ENCODE measurements at regions not wholly inside any gene's neighbourhood (a gene's known extent, or its start where the extent isn't known, plus 50 kb on each side); places are given as distances from the start of the nearest gene placed in this dataset.

GRCh38 chr18:44179693-44180092 lies 501.0 kb upstream of the SETBP1 start:
- H3K9me3 ChIP-seq (ENCODE audit: control insufficient read depth, low read length): no peaks in the 10 kb centered on the region
- ATAC-seq (no peak), DNase-seq (no peak)
- WGBS: 94% methylated on average over 10 of the region's 10 CpGs
- intact Hi-C loops (cut with DNase I): no loop called here
- no peak overlapping the region for H3K27ac ChIP-seq (ENCODE audit: low read length)
- no peaks in the 10 kb centered on the region for H3K4me1 ChIP-seq (ENCODE audit: control insufficient read depth, insufficient read depth, low read length)
- H3K4me3 ChIP-seq (ENCODE audit: low read length): no peak overlapping the region
- no peaks in the 10 kb centered on the region for H3K27me3 ChIP-seq (ENCODE audit: control insufficient read depth, insufficient read depth)

- ATAC-seq: peak in 1 of 2 donors; percentile 39
- intact Hi-C loops (cut with DNase I): no loop called here
- Histone ChIP-seq H3K9me3 (ENCODE audit: control insufficient read depth, low read length) (no peaks in the 10 kb centered on the region), H3K27ac (ENCODE audit: low read length) (no peak overlapping the region), H3K4me1 (ENCODE audit: control insufficient read depth, insufficient read depth, low read length) (no peaks in the 10 kb centered on the region), H3K4me3 (ENCODE audit: low read length) (no peak overlapping the region), H3K27me3 (ENCODE audit: control insufficient read depth, insufficient read depth) (no peaks in the 10 kb centered on the region)
- WGBS: 64% methylated on average over 1 of the region's 1 CpG
- DNase-seq: no peak
These were observed 500.0 kb upstream of the SETBP1 start for GRCh38 chr18:44180683-44181082.

GRCh38 chr18:44181951-44182747 lies 498.5 kb upstream of the SETBP1 start:
- 85% methylated on average over 3 of the region's 3 CpGs for whole genome bisulfite sequencing
- no peak for DNase-seq
- Histone ChIP-seq H3K27ac (ENCODE audit: low read length) (no peak overlapping the region), H3K9me3 (ENCODE audit: control insufficient read depth, low read length) (no peaks in the 10 kb centered on the region), H3K4me1 (ENCODE audit: control insufficient read depth, insufficient read depth, low read length) (no peaks in the 10 kb centered on the region), H3K4me3 (ENCODE audit: low read length) (no peak overlapping the region), H3K27me3 (ENCODE audit: control insufficient read depth, insufficient read depth) (no peaks in the 10 kb centered on the region)
- ATAC-seq: no peak
- intact Hi-C loops (cut with DNase I): no loop called here

- H3K4me1 ChIP-seq (ENCODE audit: control insufficient read depth, insufficient read depth, low read length): no peaks in the 10 kb centered on the region
- H3K27ac ChIP-seq (ENCODE audit: low read length): no peak overlapping the region
- H3K4me3 ChIP-seq (ENCODE audit: low read length): no peak overlapping the region
- DNase-seq: no peak
- H3K27me3 ChIP-seq (ENCODE audit: control insufficient read depth, insufficient read depth): no peaks in the 10 kb centered on the region
- no peaks in the 10 kb centered on the region for H3K9me3 ChIP-seq (ENCODE audit: control insufficient read depth, low read length)
- ATAC-seq: no peak
- WGBS: 73% methylated on average over 3 of the region's 3 CpGs
- intact Hi-C loops (cut with DNase I): no loop called here
These were observed 494.7 kb upstream of the SETBP1 start for GRCh38 chr18:44186001-44186400.

- whole genome bisulfite sequencing: 91% methylated on average over 2 of the region's 2 CpGs
These were observed 493.6 kb upstream of the SETBP1 start for GRCh38 chr18:44187090-44187489.

GRCh38 chr18:44195394-44196140 lies 485.1 kb upstream of the SETBP1 start:
- WGBS: 84% methylated on average over 4 of the region's 4 CpGs
- intact Hi-C loops (cut with DNase I): no loop called here
- H3K4me3 ChIP-seq (ENCODE audit: low read length): no peak overlapping the region
- ATAC-seq (no peak), DNase-seq (no peak)
- no peaks in the 10 kb centered on the region for H3K27me3 ChIP-seq (ENCODE audit: control insufficient read depth, insufficient read depth)
- no peaks in the 10 kb centered on the region for H3K9me3 ChIP-seq (ENCODE audit: control insufficient read depth, low read length)
- no peak overlapping the region for H3K27ac ChIP-seq (ENCODE audit: low read length)
- H3K4me1 ChIP-seq (ENCODE audit: control insufficient read depth, insufficient read depth, low read length): no peaks in the 10 kb centered on the region

More at GRCh38 chr18:44187090-44187489, 493.6 kb upstream of the SETBP1 start:
- no peak overlapping the region for H3K27ac ChIP-seq (ENCODE audit: low read length)
- no peaks in the 10 kb centered on the region for H3K9me3 ChIP-seq (ENCODE audit: control insufficient read depth, low read length)
- H3K4me1 ChIP-seq (ENCODE audit: control insufficient read depth, insufficient read depth, low read length): no peaks in the 10 kb centered on the region
- DNase-seq (no peak), ATAC-seq (no peak)
- no peaks in the 10 kb centered on the region for H3K27me3 ChIP-seq (ENCODE audit: control insufficient read depth, insufficient read depth)
- H3K4me3 ChIP-seq (ENCODE audit: low read length): no peak overlapping the region
- intact Hi-C loops (cut with DNase I): no loop called here

- Histone ChIP-seq H3K4me3 (ENCODE audit: low read length) (no peak overlapping the region), H3K9me3 (ENCODE audit: control insufficient read depth, low read length) (no peaks in the 10 kb centered on the region), H3K4me1 (ENCODE audit: control insufficient read depth, insufficient read depth, low read length) (no peaks in the 10 kb centered on the region), H3K27ac (ENCODE audit: low read length) (no peak overlapping the region), H3K27me3 (ENCODE audit: control insufficient read depth, insufficient read depth) (no peaks in the 10 kb centered on the region)
- ATAC-seq (peak in 1 of 2 donors; percentile 16), DNase-seq (peak in 2 of 3 donors; percentile 16 to 47)
- intact Hi-C loops (cut with DNase I): no loop called here
- 79% methylated on average over 8 of the region's 8 CpGs for WGBS
These were observed 482.7 kb upstream of the SETBP1 start for GRCh38 chr18:44197832-44198611.

GRCh38 chr18:44198612-44199284 lies 481.9 kb upstream of the SETBP1 start:
- H3K27ac ChIP-seq (ENCODE audit: low read length): no peak overlapping the region
- no peak for DNase-seq
- H3K4me3 ChIP-seq (ENCODE audit: low read length): no peak overlapping the region
- no peak for ATAC-seq
- intact Hi-C loops (cut with DNase I): no loop called here
- H3K27me3 ChIP-seq (ENCODE audit: control insufficient read depth, insufficient read depth): no peaks in the 10 kb centered on the region
- 85% methylated on average over 4 of the region's 4 CpGs for WGBS
- no peaks in the 10 kb centered on the region for H3K4me1 ChIP-seq (ENCODE audit: control insufficient read depth, insufficient read depth, low read length)
- no peaks in the 10 kb centered on the region for H3K9me3 ChIP-seq (ENCODE audit: control insufficient read depth, low read length)

GRCh38 chr18:44213293-44213692 lies 467.4 kb upstream of the SETBP1 start:
- DNase-seq (no peak), ATAC-seq (no peak)
- Histone ChIP-seq H3K4me3 (ENCODE audit: low read length) (no peak overlapping the region), H3K27me3 (ENCODE audit: control insufficient read depth, insufficient read depth) (no peaks in the 10 kb centered on the region), H3K4me1 (ENCODE audit: control insufficient read depth, insufficient read depth, low read length) (no peaks in the 10 kb centered on the region), H3K27ac (ENCODE audit: low read length) (no peak overlapping the region), H3K9me3 (ENCODE audit: control insufficient read depth, low read length) (no peaks in the 10 kb centered on the region)
- intact Hi-C loops (cut with DNase I): no loop called here
- WGBS: 96% methylated on average over 1 of the region's 1 CpG

GRCh38 chr18:44214396-44214795 lies 466.3 kb upstream of the SETBP1 start:
- ATAC-seq (no peak), DNase-seq (no peak)
- Histone ChIP-seq H3K9me3 (ENCODE audit: control insufficient read depth, low read length) (no peaks in the 10 kb centered on the region), H3K4me1 (ENCODE audit: control insufficient read depth, insufficient read depth, low read length) (no peaks in the 10 kb centered on the region), H3K4me3 (ENCODE audit: low read length) (no peak overlapping the region), H3K27me3 (ENCODE audit: control insufficient read depth, insufficient read depth) (no peaks in the 10 kb centered on the region), H3K27ac (ENCODE audit: low read length) (no peak overlapping the region)
- intact Hi-C loops (cut with DNase I): no loop called here
- WGBS: 86% methylated on average over 2 of the region's 2 CpGs

Measured in right cardiac atrium (tissue), 5 donors.